SKM-1 treated with dmso at 0.1 percent for 144 hours (cell line): ENCODE measurements at regions not wholly inside any gene's neighbourhood (a gene's known extent, or its start where the extent isn't known, plus 50 kb on each side); places are given as distances from the start of the nearest gene placed in this dataset.
"Not testable (repeated sequence)": the region's sequence is repeated elsewhere in the genome, so short reads cannot be mapped to it uniquely, and the experiment has no call there.

Experiments used
- DNase-seq: peaks from one replicate; lab custom pipeline; 2025; ENCODE audit not compliant: unreplicated experiment; lab: John Stamatoyannopoulos, UW

GRCh38 chr1:90357995-90358394 is 359.1 kb downstream of the BARHL2 start:
- no peak for DNase-seq

GRCh38 chr1:90356991-90357390 is 360.1 kb downstream of the BARHL2 start:
- no peak for DNase-seq

GRCh38 chr1:90356101-90356500 is 361.0 kb downstream of the BARHL2 start:
- no peak for DNase-seq

GRCh38 chr1:90354704-90355103 is 359.8 kb downstream of the ZNF326 start:
- no peak for DNase-seq

GRCh38 chr1:90351019-90351418 is 356.1 kb downstream of the ZNF326 start:
- DNase-seq, result no peak

- no peak for DNase-seq
These were observed 354.6 kb downstream of the ZNF326 start for GRCh38 chr1:90349510-90349909.

- no peak for DNase-seq
These were observed 354.0 kb downstream of the ZNF326 start for GRCh38 chr1:90348934-90349333.

GRCh38 chr1:90348459-90348858 is 353.5 kb downstream of the ZNF326 start:
- DNase-seq, result not testable (repeated sequence)

GRCh38 chr1:90347366-90347765 is 352.5 kb downstream of the ZNF326 start:
- DNase-seq, result no peak

GRCh38 chr1:90346757-90347156 is 351.8 kb downstream of the ZNF326 start:
- no peak for DNase-seq

- DNase-seq, result no peak
These were observed 351.4 kb downstream of the ZNF326 start for GRCh38 chr1:90346349-90346748.

- no peak for DNase-seq
These were observed 350.2 kb downstream of the ZNF326 start for GRCh38 chr1:90344963-90345730.

- no peak for DNase-seq
These were observed 346.6 kb downstream of the ZNF326 start for GRCh38 chr1:90341516-90341915.

GRCh38 chr1:90340606-90341005 is 345.7 kb downstream of the ZNF326 start:
- no peak for DNase-seq

- no peak for DNase-seq
These were observed 344.9 kb downstream of the ZNF326 start for GRCh38 chr1:90339811-90340210.

- DNase-seq, result no peak
These were observed 341.8 kb downstream of the ZNF326 start for GRCh38 chr1:90336552-90337324.

- DNase-seq, result no peak
These were observed 340.6 kb downstream of the ZNF326 start for GRCh38 chr1:90335558-90335957.

GRCh38 chr1:90334137-90334536 is 339.2 kb downstream of the ZNF326 start:
- no peak for DNase-seq

- peak; percentile 68 for DNase-seq
These were observed 330.3 kb downstream of the ZNF326 start for GRCh38 chr1:90325168-90325567.

- DNase-seq, result no peak
These were observed 327.3 kb downstream of the ZNF326 start for GRCh38 chr1:90322186-90322585.

- no peak for DNase-seq
These were observed 325.0 kb downstream of the ZNF326 start for GRCh38 chr1:90319918-90320317.

- DNase-seq, result no peak
These were observed 323.5 kb downstream of the ZNF326 start for GRCh38 chr1:90318431-90318830.
